Subcutaneous abdominal adipose tissue (tissue), 5 donors: ENCODE measurements at regions not wholly inside any gene's neighbourhood (a gene's known extent, or its start where the extent isn't known, plus 50 kb on each side); places are given as distances from the start of the nearest gene placed in this dataset.

ENCODE experiments used
- H3K27ac ChIP-seq: one replicate; pipeline ENCODE4 v1.7.0; 2013; ENCODE audit warnings: low read depth, mild to moderate bottlenecking, inconsistent platforms, low read length, moderate library complexity
- H3K27me3 ChIP-seq, 5 donors: one replicate each; pipeline ENCODE4 v1.7.0; 2013; ENCODE audit warnings: low read length in 5 of 5, inconsistent platforms in 1 of 5; ENCODE audit not compliant: control insufficient read depth in 5 of 5, insufficient read depth in 4 of 5
- H3K36me3 ChIP-seq, 5 donors: one replicate each; pipeline ENCODE4 v1.7.0; 2013; ENCODE audit warnings: low read length in 5 of 5; ENCODE audit not compliant: control insufficient read depth in 5 of 5, insufficient read depth in 5 of 5
- H3K4me1 ChIP-seq, 5 donors: one replicate each; pipeline ENCODE4 v1.7.0; 2013; ENCODE audit warnings: low read length in 5 of 5, mild to moderate bottlenecking in 3 of 5, moderate library complexity in 1 of 5; ENCODE audit not compliant: control insufficient read depth in 5 of 5, insufficient read depth in 5 of 5
- H3K4me3 ChIP-seq, 5 donors: one replicate each; pipeline ENCODE4 v1.7.0; 2013; ENCODE audit warnings: low read length in 5 of 5, low read depth in 1 of 5
- H3K9ac ChIP-seq, 5 donors: one replicate each; pipeline ENCODE4 v1.7.0; 2013; ENCODE audit warnings: low read length in 5 of 5, mild to moderate bottlenecking in 4 of 5, moderate library complexity in 3 of 5
- H3K9me3 ChIP-seq, 5 donors: one replicate each; pipeline ENCODE4 v1.7.0; 2013; ENCODE audit warnings: low read length in 5 of 5; ENCODE audit not compliant: control insufficient read depth in 5 of 5
- donor health status: healthy.
- donor health status: healthy.
- donor health status: healthy.
- donor health status: healthy.
- donor health status: healthy.

DNA sequence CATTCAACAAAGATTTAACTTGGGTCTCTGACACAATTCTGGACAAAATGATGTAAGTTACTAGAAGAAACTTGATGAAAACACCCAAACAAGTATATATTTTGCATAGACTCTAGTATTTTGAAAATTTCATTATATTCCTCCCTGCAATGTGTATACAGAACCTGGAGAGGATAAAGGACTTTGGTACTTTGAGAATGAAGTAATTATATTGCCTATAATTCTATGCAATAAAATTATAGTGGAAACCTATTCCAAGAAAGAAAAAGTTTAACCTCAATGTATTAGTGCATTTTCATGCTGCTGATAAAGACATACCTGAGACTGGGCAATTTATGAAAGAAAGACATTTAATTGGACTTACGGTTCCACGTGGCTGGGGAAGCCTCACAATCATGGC is 1146.1 kb downstream of the KCNT2 start:
- Histone ChIP-seq H3K27me3 (no peaks in the 10 kb centered on the region), H3K27ac (no peak overlapping the region)

DNA sequence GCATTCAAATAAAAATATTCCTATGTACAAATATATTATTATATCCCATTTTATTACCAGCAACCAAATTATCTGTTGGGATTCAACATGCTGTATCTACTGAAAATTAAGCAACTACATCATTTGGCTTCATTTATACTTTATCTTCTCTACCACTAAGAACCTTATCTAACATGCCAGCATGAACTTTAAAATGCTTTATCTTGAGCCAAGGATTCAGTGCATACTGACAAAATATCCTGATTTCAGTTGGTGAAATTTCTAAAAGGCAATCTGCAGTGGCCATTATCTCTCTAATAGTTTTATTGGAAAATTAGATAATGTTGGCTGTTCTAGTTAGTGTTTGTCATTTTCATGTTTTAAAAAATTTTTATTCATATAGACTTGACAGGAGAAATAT is 1149.9 kb downstream of the KCNT2 start:
- Histone ChIP-seq H3K9me3 (peaks cover 0 to 5% (median 0%) of the 10 kb centered on the region in 5 donors), H3K36me3 (no peaks in the 10 kb centered on the region), H3K4me3 (no peak overlapping the region), H3K27ac (no peak overlapping the region), H3K9ac (no peak overlapping the region), H3K27me3 (no peaks in the 10 kb centered on the region), H3K4me1 (peaks cover 0 to 1% (median 0%) of the 10 kb centered on the region in 5 donors)

More for the DNA sequence above, 1146.1 kb downstream of the KCNT2 start:
- Histone ChIP-seq H3K9me3 (no peaks in the 10 kb centered on the region), H3K9ac (no peak overlapping the region), H3K4me1 (no peaks in the 10 kb centered on the region), H3K36me3 (no peaks in the 10 kb centered on the region), H3K4me3 (no peak overlapping the region)

DNA sequence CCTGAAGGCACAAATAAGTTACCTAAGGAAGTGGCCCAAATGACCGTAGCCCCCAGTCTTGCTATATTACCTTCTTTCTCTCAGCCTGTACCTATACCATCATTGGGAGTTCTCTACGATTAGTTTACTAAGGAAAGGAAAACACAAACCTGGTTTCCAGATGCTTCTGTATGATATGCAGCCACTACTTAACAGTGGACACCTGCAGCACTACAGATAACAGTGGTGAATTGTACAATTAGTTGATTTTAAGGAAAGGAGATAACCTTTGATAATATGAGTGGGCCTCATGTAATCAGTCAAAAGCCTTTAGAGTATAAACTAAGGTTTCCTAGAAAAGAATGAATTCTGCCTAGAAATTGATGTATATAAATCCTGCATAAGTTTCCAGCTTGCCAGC is 1157.4 kb downstream of the KCNT2 start:
- H3K27me3 ChIP-seq, result no peaks in the 10 kb centered on the region
- H3K27ac ChIP-seq, result no peak overlapping the region
- H3K9me3 ChIP-seq, result peaks cover 0 to 6% (median 0%) of the 10 kb centered on the region in 5 donors
- H3K4me3 ChIP-seq, result no peak overlapping the region
- H3K36me3 ChIP-seq, result no peaks in the 10 kb centered on the region
- no peaks in the 10 kb centered on the region for H3K4me1 ChIP-seq
- no peak overlapping the region for H3K9ac ChIP-seq

DNA sequence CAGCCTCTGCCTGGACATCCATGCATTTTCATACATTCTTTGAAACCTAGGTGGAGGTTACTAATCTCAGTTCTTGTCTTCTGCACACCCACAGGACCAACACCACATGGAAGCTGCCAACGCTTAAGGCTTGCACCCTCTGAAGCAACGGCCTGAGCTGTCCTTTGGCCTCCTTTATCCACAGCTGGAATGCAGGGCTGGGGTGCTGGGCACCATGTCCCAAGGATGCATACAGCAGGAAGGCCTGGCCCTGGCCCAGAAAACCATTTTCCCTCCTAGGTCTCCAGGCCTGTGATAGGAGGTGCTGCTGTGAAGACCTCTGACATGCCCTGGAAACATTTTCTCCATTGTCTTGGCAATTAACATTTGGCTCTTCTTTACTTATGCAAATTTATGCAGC is 1168.6 kb downstream of the KCNT2 start:
- H3K9ac ChIP-seq, result no peak overlapping the region
- no peaks in the 10 kb centered on the region for H3K27me3 ChIP-seq
- peak overlapping the region in 2 of 5 donors; percentile 8 to 31 for H3K4me3 ChIP-seq
- H3K36me3 ChIP-seq, result no peaks in the 10 kb centered on the region
- H3K9me3 ChIP-seq, result peaks cover 0 to 1% (median 0%) of the 10 kb centered on the region in 5 donors
- H3K27ac ChIP-seq, result no peak overlapping the region
- H3K4me1 ChIP-seq, result peaks cover 0 to 16% (median 7%) of the 10 kb centered on the region in 5 donors

DNA sequence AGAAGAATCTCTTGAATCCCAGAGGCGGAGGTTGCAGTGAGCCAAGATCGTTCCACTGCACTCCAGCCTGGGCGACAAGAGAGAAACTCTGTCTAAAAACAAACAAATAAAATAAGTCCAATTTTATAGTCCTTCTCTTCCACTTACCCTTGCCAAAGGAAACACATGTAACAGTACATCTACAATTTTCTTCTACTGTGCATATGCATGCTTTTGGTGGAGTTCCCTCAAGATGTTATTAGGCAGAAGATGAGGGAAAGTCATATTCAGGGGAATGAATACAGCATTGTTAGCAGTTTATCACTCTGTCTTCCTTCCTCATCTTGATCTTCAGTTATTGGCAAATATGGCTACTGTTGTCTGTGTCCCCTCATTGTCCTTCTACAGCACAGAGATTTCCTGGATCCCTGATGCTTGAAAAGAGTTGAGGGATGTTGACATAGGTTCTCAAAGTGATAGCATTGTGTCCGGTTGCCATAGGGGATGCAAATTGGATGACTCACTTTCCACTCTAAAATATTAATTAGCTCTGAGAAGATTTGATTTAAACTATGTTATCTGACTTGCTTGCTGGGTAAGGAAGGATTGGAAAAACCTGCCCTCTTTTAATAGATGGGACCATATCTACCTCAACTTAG is 1173.6 kb downstream of the KCNT2 start:
- Histone ChIP-seq H3K4me1 (peaks cover 0 to 9% (median 6%) of the 10 kb centered on the region in 5 donors), H3K27ac (no peak overlapping the region), H3K36me3 (no peaks in the 10 kb centered on the region), H3K4me3 (no peak overlapping the region), H3K27me3 (no peaks in the 10 kb centered on the region), H3K9ac (no peak overlapping the region), H3K9me3 (no peaks in the 10 kb centered on the region)

DNA sequence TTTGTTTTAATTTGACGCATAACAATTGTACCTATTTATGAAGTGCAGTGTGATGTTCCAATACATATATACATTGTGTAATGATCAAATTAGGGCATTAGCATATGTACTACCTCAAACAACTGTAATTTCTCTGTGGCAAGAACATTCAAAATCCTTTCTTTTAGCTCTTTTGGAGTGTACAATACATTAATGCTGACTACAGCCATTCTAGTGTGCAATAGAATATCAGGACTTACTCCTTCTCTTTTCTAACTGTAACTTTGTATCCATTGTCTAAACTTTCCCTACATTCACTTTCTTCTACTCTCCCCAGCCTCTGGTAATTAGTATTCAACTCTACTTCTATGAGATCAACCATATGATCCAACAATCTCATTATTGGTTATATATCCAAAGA is 1177.4 kb downstream of the KCNT2 start:
- no peak overlapping the region for H3K4me3 ChIP-seq
- H3K36me3 ChIP-seq, result no peaks in the 10 kb centered on the region

DNA sequence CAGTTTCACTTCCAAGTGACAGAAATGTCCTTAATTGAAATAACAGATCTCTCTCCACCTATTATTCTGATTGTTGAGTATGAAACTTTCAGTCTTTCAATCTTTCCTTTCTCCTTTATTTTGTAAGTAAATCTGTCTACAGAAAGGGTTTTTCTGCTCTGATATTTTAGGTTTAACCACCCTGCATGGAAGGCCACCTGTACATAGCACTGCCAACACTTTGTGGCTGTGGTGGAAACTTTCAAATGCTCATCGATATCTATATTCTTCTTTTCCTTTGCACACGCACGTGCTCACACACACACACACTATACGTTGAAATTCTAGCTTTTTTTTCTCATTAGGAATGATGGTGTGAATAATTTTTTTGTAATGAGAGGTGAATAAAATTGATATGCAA is 1179.3 kb downstream of the KCNT2 start:
- Histone ChIP-seq H3K9ac (no peak overlapping the region), H3K27me3 (no peaks in the 10 kb centered on the region), H3K36me3 (no peaks in the 10 kb centered on the region), H3K9me3 (no peaks in the 10 kb centered on the region), H3K4me3 (no peak overlapping the region), H3K4me1 (no peaks in the 10 kb centered on the region), H3K27ac (no peak overlapping the region)

More for the DNA sequence above, 1177.4 kb downstream of the KCNT2 start:
- Histone ChIP-seq H3K4me1 (no peaks in the 10 kb centered on the region), H3K9ac (no peak overlapping the region), H3K27ac (no peak overlapping the region), H3K9me3 (no peaks in the 10 kb centered on the region), H3K27me3 (no peaks in the 10 kb centered on the region)

DNA sequence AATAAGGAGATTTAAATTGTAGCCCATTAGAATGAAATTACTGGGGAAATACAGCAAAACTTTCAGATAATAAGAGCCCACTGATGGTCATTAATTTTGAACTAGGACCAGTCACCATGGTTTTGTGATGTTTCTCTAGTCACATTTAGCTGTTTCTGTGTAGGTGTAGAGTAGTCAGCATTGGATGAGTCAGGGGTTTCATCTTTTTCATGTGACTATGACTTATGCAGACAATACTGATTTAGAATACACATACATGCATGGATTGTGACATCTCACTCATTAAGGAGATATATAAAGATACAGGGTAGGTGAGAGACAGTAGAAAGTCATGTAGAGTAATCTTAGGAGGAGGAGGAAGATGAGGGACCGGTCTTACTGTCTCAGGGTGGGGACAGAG is 1192.7 kb downstream of the KCNT2 start:
- Histone ChIP-seq H3K9me3 (no peaks in the 10 kb centered on the region), H3K36me3 (no peaks in the 10 kb centered on the region), H3K4me1 (no peaks in the 10 kb centered on the region), H3K27me3 (no peaks in the 10 kb centered on the region), H3K27ac (no peak overlapping the region), H3K9ac (no peak overlapping the region), H3K4me3 (no peak overlapping the region)

DNA sequence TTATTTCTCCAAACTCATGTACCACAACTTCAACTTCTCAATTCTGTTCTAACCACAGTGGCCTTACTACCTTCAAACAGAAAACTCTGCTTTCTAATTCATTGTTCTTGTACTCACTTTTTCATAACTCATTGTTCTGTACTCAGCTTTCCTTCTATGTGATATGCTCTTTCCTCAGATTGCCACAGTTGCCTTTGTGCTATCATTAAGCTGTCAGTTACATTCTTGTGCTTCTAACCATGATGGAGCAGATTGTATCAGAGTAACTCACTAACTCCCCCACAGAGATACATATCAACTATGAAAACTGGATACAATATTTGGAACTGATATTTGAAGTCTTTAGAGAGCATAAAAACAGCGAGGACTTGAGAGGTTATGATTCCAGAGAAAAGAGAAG is 1213.7 kb downstream of the KCNT2 start:
- Histone ChIP-seq H3K9me3 (peaks cover 0 to 4% (median 3%) of the 10 kb centered on the region in 5 donors), H3K4me1 (peaks cover 0 to 3% (median 0%) of the 10 kb centered on the region in 5 donors), H3K9ac (no peak overlapping the region), H3K27ac (no peak overlapping the region), H3K4me3 (no peak overlapping the region), H3K27me3 (no peaks in the 10 kb centered on the region), H3K36me3 (no peaks in the 10 kb centered on the region)

DNA sequence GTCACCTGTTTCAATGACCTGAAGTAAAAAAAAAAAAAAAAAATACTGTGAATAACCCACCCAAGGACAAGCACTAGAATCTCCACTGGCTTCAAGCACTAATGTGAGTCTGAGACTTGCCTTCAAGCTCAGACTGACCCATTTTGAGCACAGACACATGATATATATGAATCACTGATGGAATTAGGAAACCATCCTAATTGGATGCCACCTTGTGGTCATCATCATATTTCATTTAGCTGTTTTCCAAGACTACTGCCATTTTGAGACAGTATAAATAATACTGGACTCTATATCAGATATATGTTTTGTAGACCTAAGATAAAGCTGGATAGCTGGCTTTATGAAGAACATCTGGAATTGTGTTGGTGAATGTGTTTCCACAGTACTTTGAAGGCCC is 1232.0 kb downstream of the KCNT2 start:
- H3K36me3 ChIP-seq, result no peaks in the 10 kb centered on the region
- no peaks in the 10 kb centered on the region for H3K27me3 ChIP-seq
- no peak overlapping the region for H3K27ac ChIP-seq
- no peaks in the 10 kb centered on the region for H3K9me3 ChIP-seq
- no peak overlapping the region for H3K4me3 ChIP-seq
- H3K9ac ChIP-seq, result no peak overlapping the region
- H3K4me1 ChIP-seq, result peaks cover 0 to 3% (median 0%) of the 10 kb centered on the region in 5 donors
